ENCODE measurements at regions not wholly inside any gene's neighbourhood (a gene's known extent, or its start where the extent isn't known, plus 50 kb on each side); places are given as distances from the start of the nearest gene placed in this dataset.

DNA sequence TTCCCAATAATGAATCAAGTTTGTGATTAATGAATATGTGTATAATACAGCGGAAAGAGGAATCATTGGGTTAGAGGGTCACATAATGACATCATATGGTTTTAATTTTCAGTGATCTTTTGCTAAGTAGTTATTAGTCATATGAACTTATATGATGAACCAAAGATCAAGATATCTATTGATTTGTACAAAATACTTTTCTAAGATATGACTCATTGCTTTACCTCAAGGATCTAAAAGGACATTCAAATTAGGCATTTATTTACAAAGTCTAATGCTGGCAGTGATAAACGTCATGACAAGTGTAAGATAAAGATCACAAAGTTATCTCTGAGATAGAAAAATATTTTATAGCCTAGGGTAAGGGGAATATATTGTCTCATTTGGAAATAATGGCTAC, 417.8 kb downstream of the RPL10L start:
- no peak for TF ChIP-seq POLR2A (IDR thresholded peaks at IDR 0.05)
- TF ChIP-seq, protein P1, sequence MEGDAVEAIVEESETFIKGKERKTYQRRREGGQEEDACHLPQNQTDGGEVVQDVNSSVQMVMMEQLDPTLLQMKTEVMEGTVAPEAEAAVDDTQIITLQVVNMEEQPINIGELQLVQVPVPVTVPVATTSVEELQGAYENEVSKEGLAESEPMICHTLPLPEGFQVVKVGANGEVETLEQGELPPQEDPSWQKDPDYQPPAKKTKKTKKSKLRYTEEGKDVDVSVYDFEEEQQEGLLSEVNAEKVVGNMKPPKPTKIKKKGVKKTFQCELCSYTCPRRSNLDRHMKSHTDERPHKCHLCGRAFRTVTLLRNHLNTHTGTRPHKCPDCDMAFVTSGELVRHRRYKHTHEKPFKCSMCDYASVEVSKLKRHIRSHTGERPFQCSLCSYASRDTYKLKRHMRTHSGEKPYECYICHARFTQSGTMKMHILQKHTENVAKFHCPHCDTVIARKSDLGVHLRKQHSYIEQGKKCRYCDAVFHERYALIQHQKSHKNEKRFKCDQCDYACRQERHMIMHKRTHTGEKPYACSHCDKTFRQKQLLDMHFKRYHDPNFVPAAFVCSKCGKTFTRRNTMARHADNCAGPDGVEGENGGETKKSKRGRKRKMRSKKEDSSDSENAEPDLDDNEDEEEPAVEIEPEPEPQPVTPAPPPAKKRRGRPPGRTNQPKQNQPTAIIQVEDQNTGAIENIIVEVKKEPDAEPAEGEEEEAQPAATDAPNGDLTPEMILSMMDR (IDR thresholded peaks at IDR 0.05), result no peak
- intact Hi-C loops (cut with DNase I), result no loop called here
- Histone ChIP-seq H3K4me3 (no peak overlapping the region), H3K27ac (no peak overlapping the region), H3K27me3 (no peaks in the 10 kb centered on the region), H3K9me3 (no peaks in the 10 kb centered on the region), H3K4me1 (no peaks in the 10 kb centered on the region), H3K36me3 (replicated peaks in 1 of 2; ENCODE audit: insufficient read depth in 1 of 2, low read depth in 2 of 2) (no peaks in the 10 kb centered on the region)
- no peak for ATAC-seq
- no peak for DNase-seq
- WGBS, 2 donors, result 46 to 50% methylated on average over 2 of the region's 2 CpGs

DNA sequence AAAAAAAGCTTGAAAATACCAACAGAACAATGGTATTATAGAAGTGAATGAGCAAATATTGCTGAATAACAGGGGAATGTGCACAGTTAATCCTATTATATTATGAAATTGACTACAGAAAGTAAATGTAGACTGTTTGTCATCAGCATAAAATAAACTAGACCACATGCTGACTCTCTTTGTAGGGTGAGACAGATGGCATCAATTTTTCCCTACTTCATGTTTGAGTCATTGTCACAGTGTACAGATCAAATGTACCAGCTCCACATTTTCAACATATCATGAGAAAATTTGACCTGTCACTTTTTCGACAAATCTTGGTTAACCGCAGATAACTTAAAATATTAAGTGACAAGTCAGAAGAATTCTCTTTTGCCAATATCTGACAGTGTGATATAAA, 421.0 kb downstream of the RPL10L start:
- TF ChIP-seq POLR2A (IDR thresholded peaks at IDR 0.05), result no peak
- TF ChIP-seq, protein P1 (IDR thresholded peaks at IDR 0.05), result no peak
- H3K9me3 ChIP-seq, result no peaks in the 10 kb centered on the region
- 84 to 85% methylated on average over 2 of the region's 2 CpGs for WGBS, 2 donors
- no peak overlapping the region for H3K27ac ChIP-seq
- no peaks in the 10 kb centered on the region for H3K4me1 ChIP-seq
- ATAC-seq (no peak), DNase-seq (no peak)
- H3K27me3 ChIP-seq, result no peaks in the 10 kb centered on the region
- no peak overlapping the region for H3K4me3 ChIP-seq
- intact Hi-C loops (cut with DNase I), result no loop called here
- H3K36me3 ChIP-seq (replicated peaks in 1 of 2; ENCODE audit: insufficient read depth in 1 of 2, low read depth in 2 of 2), result no peaks in the 10 kb centered on the region

DNA sequence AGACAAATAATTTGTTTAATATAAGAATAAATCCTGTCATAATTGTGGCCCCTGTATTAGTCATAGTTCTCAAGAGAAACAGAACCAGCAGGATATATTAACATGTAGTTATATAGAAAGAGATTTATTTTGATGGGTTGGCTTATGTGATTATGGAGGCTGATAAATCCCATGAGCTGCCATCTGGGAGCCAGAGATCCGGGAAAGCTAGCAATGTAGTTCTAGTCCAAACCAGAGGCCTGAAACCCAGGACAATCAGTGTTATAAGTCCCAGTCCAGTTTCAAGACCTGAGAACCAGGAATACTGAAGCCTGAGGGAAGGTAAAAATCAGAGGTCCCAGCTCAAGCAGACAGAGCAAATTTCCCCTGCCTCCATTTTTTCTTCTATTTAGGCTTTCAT, 435.8 kb downstream of the RPL10L start:
- Histone ChIP-seq H3K4me3 (no peak overlapping the region), H3K36me3 (replicated peaks in 1 of 2; ENCODE audit: insufficient read depth in 1 of 2, low read depth in 2 of 2) (no peaks in the 10 kb centered on the region), H3K4me1 (no peaks in the 10 kb centered on the region), H3K9me3 (no peaks in the 10 kb centered on the region), H3K27ac (no peak overlapping the region), H3K27me3 (no peaks in the 10 kb centered on the region)
- no peak for DNase-seq
- 64 to 86% methylated on average over 1 of the region's 1 CpG for WGBS, 2 donors
- no peak for TF ChIP-seq POLR2A (IDR thresholded peaks at IDR 0.05)
- TF ChIP-seq, protein P1 (IDR thresholded peaks at IDR 0.05), result no peak
- intact Hi-C loops (cut with DNase I), result no loop called here
- ATAC-seq, result no peak

DNA sequence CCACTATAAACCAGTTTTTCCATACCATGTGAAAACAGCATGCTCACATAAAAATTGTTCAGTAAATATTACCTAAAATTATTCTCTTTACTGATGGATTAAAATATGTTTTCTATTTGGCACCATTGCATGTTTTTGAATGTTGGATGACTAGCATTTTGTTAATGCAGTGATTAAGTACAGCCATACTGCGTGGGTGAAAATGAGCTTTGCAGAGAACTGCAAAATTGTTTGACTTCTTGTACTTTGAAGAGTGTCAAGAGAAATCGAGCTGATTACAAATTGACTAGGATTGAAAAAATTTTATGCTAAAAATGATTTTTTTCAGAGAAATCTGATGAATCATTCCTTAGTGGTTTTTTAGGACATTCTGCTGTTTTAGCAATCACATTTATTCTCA, 452.9 kb downstream of the RPL10L start:
- 35 to 46% methylated on average over 2 of the region's 2 CpGs for WGBS, 2 donors
- Histone ChIP-seq H3K36me3 (replicated peaks in 1 of 2; ENCODE audit: insufficient read depth in 1 of 2, low read depth in 2 of 2) (no peaks in the 10 kb centered on the region), H3K4me3 (no peak overlapping the region), H3K27me3 (no peaks in the 10 kb centered on the region), H3K9me3 (no peaks in the 10 kb centered on the region), H3K27ac (no peak overlapping the region), H3K4me1 (no peaks in the 10 kb centered on the region)
- intact Hi-C loops (cut with DNase I), result no loop called here
- ATAC-seq (no peak), DNase-seq (no peak)
- TF ChIP-seq POLR2A (IDR thresholded peaks at IDR 0.05), result no peak

DNA sequence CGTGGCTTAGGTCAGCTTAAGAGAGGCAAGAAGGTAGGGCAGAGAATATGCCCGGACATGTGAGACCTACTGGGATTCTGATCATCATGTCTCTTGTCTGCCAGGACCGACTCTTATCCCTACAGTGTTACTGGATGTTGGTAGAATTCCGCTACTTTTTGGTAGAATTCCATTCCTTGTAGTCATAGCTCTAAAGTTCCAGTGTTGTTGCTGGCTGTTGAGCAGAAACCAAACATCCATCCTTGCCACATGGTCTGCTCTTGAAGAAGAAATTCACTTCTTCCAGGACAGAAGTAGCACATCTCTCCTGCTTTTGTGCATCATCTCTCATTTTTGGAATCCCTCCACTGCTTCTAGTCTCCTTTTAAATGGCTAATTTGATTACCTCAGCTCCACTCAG, 453.7 kb downstream of the RPL10L start:
- ATAC-seq (no peak), DNase-seq (no peak)
- H3K9me3 ChIP-seq, result no peaks in the 10 kb centered on the region
- H3K36me3 ChIP-seq (replicated peaks in 1 of 2; ENCODE audit: insufficient read depth in 1 of 2, low read depth in 2 of 2), result no peaks in the 10 kb centered on the region
- no peak overlapping the region for H3K27ac ChIP-seq
- no peaks in the 10 kb centered on the region for H3K27me3 ChIP-seq
- intact Hi-C loops (cut with DNase I), result no loop called here
- H3K4me3 ChIP-seq, result no peak overlapping the region
- TF ChIP-seq, protein P1 (IDR thresholded peaks at IDR 0.05), result no peak
- TF ChIP-seq POLR2A (IDR thresholded peaks at IDR 0.05), result no peak
- WGBS, 2 donors, result 68% methylated on average over 4 of the region's 4 CpGs
- no peaks in the 10 kb centered on the region for H3K4me1 ChIP-seq

Data from body of pancreas (tissue), 4 donors.